Retinal pigment epithelial cell (primary cell): ENCODE measurements at regions not wholly inside any gene's neighbourhood (a gene's known extent, or its start where the extent isn't known, plus 50 kb on each side); places are given as distances from the start of the nearest gene placed in this dataset.

Experiments
- DNase-seq: peaks from one replicate; pipeline ENCODE4 v3.0.0-alpha.2; 2010; ENCODE audit warnings: low read depth
- H3K4me3 ChIP-seq: 2 replicates; pipeline ENCODE4 v1.5.1; 2011; ENCODE audit warnings: mild to moderate bottlenecking, low read length, control low read depth, moderate library complexity
- TF ChIP-seq, protein P1 (sequence below): conservative IDR thresholded peaks from 2 replicates; pipeline ENCODE4 v1.5.1; 2011; ENCODE audit warnings: low read depth, low read length, control low read depth, inconsistent platforms

DNA sequence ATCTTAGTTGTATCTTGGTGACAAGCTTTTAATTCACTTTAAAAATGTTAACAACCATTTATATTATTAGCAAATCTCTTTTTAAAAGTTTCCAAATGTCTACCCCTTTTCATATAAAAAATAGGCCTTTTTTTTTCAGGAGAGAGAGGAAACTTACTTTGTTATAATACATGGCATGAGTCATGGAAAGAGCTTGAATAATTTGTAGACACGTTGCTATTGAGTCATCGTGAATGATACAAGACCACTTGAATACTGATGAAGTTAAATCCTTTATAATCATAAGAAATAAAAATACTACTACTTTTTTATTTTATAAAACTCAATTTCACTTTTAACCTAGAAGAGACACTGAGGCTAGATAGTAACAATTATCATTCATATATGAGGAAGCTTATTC lies 70.3 kb upstream of the BBX start:
- peak; percentile 44 for DNase-seq
- no peak overlapping the region for H3K4me3 ChIP-seq
- TF ChIP-seq, protein P1, sequence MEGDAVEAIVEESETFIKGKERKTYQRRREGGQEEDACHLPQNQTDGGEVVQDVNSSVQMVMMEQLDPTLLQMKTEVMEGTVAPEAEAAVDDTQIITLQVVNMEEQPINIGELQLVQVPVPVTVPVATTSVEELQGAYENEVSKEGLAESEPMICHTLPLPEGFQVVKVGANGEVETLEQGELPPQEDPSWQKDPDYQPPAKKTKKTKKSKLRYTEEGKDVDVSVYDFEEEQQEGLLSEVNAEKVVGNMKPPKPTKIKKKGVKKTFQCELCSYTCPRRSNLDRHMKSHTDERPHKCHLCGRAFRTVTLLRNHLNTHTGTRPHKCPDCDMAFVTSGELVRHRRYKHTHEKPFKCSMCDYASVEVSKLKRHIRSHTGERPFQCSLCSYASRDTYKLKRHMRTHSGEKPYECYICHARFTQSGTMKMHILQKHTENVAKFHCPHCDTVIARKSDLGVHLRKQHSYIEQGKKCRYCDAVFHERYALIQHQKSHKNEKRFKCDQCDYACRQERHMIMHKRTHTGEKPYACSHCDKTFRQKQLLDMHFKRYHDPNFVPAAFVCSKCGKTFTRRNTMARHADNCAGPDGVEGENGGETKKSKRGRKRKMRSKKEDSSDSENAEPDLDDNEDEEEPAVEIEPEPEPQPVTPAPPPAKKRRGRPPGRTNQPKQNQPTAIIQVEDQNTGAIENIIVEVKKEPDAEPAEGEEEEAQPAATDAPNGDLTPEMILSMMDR: no peak

DNA sequence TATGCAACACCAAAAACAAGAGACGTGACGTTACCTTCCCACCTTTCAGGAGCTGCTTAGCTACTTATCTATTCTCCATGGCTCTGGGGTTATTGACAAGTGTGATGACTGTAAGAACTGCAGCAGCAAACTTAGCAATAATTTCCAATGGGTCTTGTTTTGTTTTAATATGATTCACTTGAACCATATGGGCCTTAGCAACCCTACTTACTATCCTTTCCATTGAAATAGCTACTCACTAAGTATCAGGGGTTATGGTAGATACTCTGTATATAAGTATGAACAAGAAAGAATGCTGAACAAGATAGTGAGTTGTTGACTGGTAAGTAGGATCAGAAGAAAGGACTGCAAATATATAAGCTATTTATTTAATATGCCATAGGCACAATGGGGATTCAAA lies 69.3 kb upstream of the BBX start:
- DNase-seq: no peak
- TF ChIP-seq, protein P1: no peak
- no peak overlapping the region for H3K4me3 ChIP-seq

GRCh38 chr3:107455621-107456020 lies 67.1 kb upstream of the BBX start:
- no peak for DNase-seq
- H3K4me3 ChIP-seq: no peak overlapping the region
- TF ChIP-seq, protein P1: no peak

DNA sequence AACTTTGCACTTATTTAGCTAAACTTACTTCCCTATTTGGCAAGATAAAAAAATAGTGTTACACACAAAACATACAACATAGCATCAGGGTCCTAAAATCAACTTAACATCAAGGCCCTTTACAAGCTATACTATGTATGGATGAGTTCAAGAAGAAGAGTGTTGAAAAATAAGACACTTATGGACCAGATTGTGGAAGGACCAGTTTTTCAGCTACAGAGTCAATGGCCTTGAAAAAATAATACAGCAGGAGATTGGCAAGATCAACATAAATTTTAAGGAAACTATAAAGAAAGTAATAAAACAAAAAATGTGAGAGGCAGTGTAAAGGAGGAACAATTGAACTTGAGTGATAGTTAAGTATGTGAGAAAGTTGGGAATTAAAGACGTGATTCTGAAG lies 66.3 kb upstream of the BBX start:
- TF ChIP-seq, protein P1: no peak
- DNase-seq: no peak
- H3K4me3 ChIP-seq: no peak overlapping the region

GRCh38 chr3:107458871-107459270 lies 63.9 kb upstream of the BBX start:
- DNase-seq: peak; percentile 81

GRCh38 chr3:107461721-107462120 lies 61.0 kb upstream of the BBX start:
- TF ChIP-seq, protein P1: no peak
- no peak overlapping the region for H3K4me3 ChIP-seq
- DNase-seq: peak; percentile 93

More at GRCh38 chr3:107458871-107459270, 63.9 kb upstream of the BBX start:
- TF ChIP-seq, protein P1: no peak
- no peak overlapping the region for H3K4me3 ChIP-seq

DNA sequence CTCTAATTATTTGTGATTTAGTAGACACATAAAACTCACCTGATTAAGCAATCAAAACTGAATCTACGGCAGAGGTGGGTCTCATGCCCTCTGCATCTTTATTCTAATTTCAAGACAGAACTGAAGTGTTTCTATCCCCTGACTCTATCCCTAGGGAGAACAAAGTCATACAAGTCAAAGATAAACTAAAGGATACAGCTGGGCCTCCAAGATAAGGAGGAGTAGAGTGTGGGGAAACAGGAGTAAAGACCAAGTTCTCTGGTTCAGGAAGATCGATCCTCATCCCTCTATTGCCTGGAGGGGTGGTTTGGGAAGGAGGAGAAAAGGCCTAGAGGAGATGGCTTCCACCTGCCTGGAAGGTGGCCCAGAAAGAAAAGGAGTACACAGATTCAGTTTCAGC lies 58.7 kb upstream of the BBX start:
- no peak overlapping the region for H3K4me3 ChIP-seq
- no peak for DNase-seq
- TF ChIP-seq, protein P1: no peak
